Smooth muscle cell (in vitro differentiated cells): ENCODE measurements at regions not wholly inside any gene's neighbourhood (a gene's known extent, or its start where the extent isn't known, plus 50 kb on each side); places are given as distances from the start of the nearest gene placed in this dataset.

Experiments
- DNase-seq: peaks from one replicate; lab custom pipeline; 2025; ENCODE audit not compliant: unreplicated experiment; lab: John Stamatoyannopoulos, UW
- H2AFZ ChIP-seq: fragments of 200-600 bp; sonication (generic); 2 replicates; pipeline ENCODE4 v1.6.0; 2016; ENCODE audit warnings: antibody characterized with exemption, low read depth, mild to moderate bottlenecking
- H3F3A ChIP-seq: fragments of 200-600 bp; sonication (generic); 2 replicates; pipeline ENCODE4 v1.6.0; 2017; ENCODE audit warnings: antibody characterized with exemption, low read depth
- H3K27ac ChIP-seq: fragments of 200-600 bp; sonication (generic); 2 replicates; pipeline ENCODE4 v1.5.1; 2016; ENCODE audit warnings: low read depth, mild to moderate bottlenecking
- H3K27me3 ChIP-seq: fragments of 200-600 bp; sonication (generic); 2 replicates; pipeline ENCODE4 v1.6.1; 2016; ENCODE audit warnings: low read depth, mild to moderate bottlenecking
- H3K36me3 ChIP-seq: fragments of 200-600 bp; sonication (generic); 2 replicates; pipeline ENCODE4 v1.5.1; 2016; ENCODE audit warnings: low read depth
- H3K4me1 ChIP-seq: fragments of 200-600 bp; sonication (generic); 2 replicates; pipeline ENCODE4 v1.5.1; 2016; ENCODE audit warnings: low read depth
- H3K4me2 ChIP-seq: fragments of 200-600 bp; sonication (generic); 2 replicates; pipeline ENCODE4 v1.6.0; 2016; ENCODE audit warnings: mild to moderate bottlenecking
- H3K4me3 ChIP-seq: fragments of 200-600 bp; sonication (generic); 2 replicates; pipeline ENCODE4 v1.5.1; 2016; ENCODE audit warnings: mild to moderate bottlenecking
- H3K79me2 ChIP-seq: fragments of 200-600 bp; sonication (generic); 2 replicates; pipeline ENCODE4 v1.6.0; 2016; ENCODE audit warnings: low read depth, mild to moderate bottlenecking
- H3K9ac ChIP-seq: fragments of 200-600 bp; sonication (generic); 2 replicates; pipeline ENCODE4 v1.6.0; 2016; ENCODE audit warnings: low read depth
- H3K9me3 ChIP-seq: fragments of 200-600 bp; sonication (generic); replicated peaks from 2 replicates; pipeline ENCODE4 v1.5.1; 2016; ENCODE audit warnings: low read depth
- H4K20me1 ChIP-seq: fragments of 200-600 bp; sonication (generic); 2 replicates; pipeline ENCODE4 v1.6.0; 2016; ENCODE audit warnings: low read depth
- WGBS: methylation state at CpG from one replicate; pipeline ENCODE4 v1.1.7; 2016; ENCODE audit warnings: low lambda C conversion rate; 5-methylcytosine and 5-hydroxymethylcytosine counted together
- TF ChIP-seq, protein P1 (sequence below): fragments of 200-600 bp; sonication (generic); IDR thresholded peaks from 2 replicates; pipeline ENCODE4 v1.5.1; 2017; ENCODE audit warnings: borderline replicate concordance, mild to moderate bottlenecking, antibody characterized with exemption; ENCODE audit not compliant: insufficient read depth, poor library complexity, severe bottlenecking

DNA sequence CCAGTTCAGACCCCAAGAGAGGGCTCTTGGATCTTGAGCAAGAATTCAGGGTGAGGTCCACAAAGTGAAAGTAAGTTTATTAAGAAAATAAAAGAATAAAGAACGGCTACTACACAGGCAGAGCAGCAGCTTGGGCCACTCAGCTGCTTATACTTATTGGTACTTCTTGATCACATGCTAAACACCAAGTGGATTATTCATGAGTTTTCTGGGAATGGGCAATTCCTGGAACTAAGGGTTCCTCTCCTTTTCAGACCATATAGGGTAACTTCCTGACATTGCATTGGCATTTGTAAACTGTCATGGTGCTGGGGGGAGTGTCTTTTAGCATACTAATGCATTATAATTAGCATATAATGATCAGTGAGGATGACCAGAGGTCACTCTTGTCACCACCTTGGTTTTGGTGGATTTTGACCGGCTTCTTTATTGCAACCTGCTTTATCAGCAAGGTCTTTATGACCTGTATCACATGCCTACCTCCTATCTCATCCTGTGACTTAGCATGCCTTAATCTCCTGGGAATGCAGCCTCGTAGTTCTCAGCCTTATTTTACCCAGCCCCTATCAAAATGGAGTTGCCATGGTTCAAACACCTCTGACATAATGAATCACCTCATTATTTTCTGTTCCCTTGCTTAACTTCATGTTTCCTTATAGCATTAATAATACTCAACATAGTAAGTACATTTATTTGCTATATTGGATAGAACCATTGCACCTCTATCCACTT, 476.3 kb downstream of the DTHD1 start:
- no peak overlapping the region for H3K27ac ChIP-seq
- TF ChIP-seq, protein P1, sequence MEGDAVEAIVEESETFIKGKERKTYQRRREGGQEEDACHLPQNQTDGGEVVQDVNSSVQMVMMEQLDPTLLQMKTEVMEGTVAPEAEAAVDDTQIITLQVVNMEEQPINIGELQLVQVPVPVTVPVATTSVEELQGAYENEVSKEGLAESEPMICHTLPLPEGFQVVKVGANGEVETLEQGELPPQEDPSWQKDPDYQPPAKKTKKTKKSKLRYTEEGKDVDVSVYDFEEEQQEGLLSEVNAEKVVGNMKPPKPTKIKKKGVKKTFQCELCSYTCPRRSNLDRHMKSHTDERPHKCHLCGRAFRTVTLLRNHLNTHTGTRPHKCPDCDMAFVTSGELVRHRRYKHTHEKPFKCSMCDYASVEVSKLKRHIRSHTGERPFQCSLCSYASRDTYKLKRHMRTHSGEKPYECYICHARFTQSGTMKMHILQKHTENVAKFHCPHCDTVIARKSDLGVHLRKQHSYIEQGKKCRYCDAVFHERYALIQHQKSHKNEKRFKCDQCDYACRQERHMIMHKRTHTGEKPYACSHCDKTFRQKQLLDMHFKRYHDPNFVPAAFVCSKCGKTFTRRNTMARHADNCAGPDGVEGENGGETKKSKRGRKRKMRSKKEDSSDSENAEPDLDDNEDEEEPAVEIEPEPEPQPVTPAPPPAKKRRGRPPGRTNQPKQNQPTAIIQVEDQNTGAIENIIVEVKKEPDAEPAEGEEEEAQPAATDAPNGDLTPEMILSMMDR = no peak
- DNase-seq = no peak

DNA sequence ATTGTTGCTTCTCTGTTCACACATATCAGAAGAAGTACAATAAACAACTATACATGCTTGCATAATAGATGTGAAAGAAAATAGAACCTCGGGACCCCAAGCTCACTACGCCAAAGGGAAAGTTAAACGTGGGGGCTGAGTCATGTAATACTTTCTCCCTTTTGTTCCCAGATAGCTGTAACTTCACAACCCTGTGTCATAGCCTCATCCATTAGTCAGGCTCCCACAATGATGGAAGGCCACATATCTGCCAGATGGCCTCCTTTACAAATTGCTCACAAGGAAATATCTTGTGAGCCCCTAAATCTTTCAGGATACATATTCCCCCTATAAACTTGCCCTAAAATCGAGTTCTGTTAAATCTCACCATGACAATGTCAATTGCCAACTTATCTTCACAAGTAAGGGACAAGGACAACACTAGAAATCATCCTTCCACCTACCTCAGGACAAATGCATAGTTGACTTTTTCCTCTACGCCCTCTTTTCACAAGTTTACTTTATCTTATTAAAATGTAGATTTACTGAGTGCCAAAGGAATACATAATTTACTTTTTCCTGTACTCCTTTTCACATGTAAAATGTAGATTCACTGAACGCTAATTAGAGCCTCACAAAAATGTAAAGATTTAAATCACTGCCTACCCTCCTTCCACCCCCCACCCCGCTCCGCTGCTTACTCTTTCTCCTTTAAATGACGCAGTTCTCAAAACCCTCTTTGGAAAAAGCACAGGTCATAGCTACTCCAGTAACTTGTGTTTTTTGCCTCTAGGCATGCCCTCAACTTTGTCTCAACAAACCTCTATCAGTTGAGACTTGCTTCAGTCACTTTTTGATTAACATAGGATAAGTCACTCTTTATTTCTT, 477.1 kb downstream of the DTHD1 start:
- Histone ChIP-seq H3K4me3 (no peak overlapping the region), H3K27ac (no peak overlapping the region)

More for the DNA sequence above, 476.3 kb downstream of the DTHD1 start:
- Histone ChIP-seq H3K4me1 (no peaks in the 10 kb centered on the region), H3F3A (no peaks in the 10 kb centered on the region), H3K9me3 (no peaks in the 10 kb centered on the region), H3K27me3 (no peaks in the 10 kb centered on the region), H3K79me2 (no peaks in the 10 kb centered on the region), H3K4me2 (no peak overlapping the region), H3K9ac (no peak overlapping the region), H4K20me1 (no peaks in the 10 kb centered on the region), H3K36me3 (no peaks in the 10 kb centered on the region), H3K4me3 (no peak overlapping the region), H2AFZ (no peak overlapping the region)
- 55% methylated on average over 3 of the region's 3 CpGs for WGBS

DNA sequence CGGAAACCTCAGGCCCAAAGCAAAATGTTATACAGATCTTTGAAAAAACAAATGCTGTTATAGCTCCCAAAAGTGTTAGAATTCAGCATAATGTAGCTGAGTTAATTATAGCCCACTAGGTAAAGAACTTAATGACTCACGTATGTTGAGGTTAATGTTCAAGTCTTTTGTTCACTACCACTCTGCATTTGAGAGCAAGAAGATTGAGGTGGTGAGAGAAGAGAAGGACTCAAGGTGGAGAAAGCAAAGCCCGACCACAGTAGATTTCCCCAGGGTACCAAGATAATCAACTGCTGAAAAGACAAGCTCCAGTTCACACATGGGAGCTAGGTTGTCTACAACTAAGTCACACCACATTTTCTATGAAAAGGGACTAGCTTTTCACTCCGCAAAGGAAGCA, 480.2 kb downstream of the DTHD1 start:
- no peak for DNase-seq

More for the DNA sequence above, 477.1 kb downstream of the DTHD1 start:
- H3K9ac ChIP-seq = no peak overlapping the region
- no peaks in the 10 kb centered on the region for H4K20me1 ChIP-seq
- no peaks in the 10 kb centered on the region for H3F3A ChIP-seq
- no peak overlapping the region for H3K4me2 ChIP-seq
- no peaks in the 10 kb centered on the region for H3K27me3 ChIP-seq
- H3K9me3 ChIP-seq = no peaks in the 10 kb centered on the region
- no peak overlapping the region for H2AFZ ChIP-seq
- TF ChIP-seq, protein P1 = no peak
- H3K79me2 ChIP-seq = no peaks in the 10 kb centered on the region
- DNase-seq = no peak
- 36% methylated on average over 9 of the region's 9 CpGs for WGBS
- no peaks in the 10 kb centered on the region for H3K4me1 ChIP-seq
- H3K36me3 ChIP-seq = no peaks in the 10 kb centered on the region

More for the DNA sequence above, 480.2 kb downstream of the DTHD1 start:
- Histone ChIP-seq H3K4me1 (no peaks in the 10 kb centered on the region), H2AFZ (no peak overlapping the region), H3F3A (no peaks in the 10 kb centered on the region), H3K27ac (no peak overlapping the region), H3K4me3 (no peak overlapping the region), H3K27me3 (no peaks in the 10 kb centered on the region), H4K20me1 (no peaks in the 10 kb centered on the region), H3K9me3 (no peaks in the 10 kb centered on the region), H3K79me2 (no peaks in the 10 kb centered on the region), H3K36me3 (no peaks in the 10 kb centered on the region), H3K9ac (no peak overlapping the region), H3K4me2 (no peak overlapping the region)
- WGBS = 85% methylated on average over 4 of the region's 4 CpGs
- TF ChIP-seq, protein P1 = no peak
